HG03139 (cell line): ENCODE measurements at regions not wholly inside any gene's neighbourhood (a gene's known extent, or its start where the extent isn't known, plus 50 kb on each side); places are given as distances from the start of the nearest gene placed in this dataset.
"Not testable (repeated sequence)": the region's sequence is repeated elsewhere in the genome, so short reads cannot be mapped to it uniquely, and the experiment has no call there.

Source experiments
- ATAC-seq: cut with Tn5 transposase; IDR thresholded peaks from one replicate; pipeline ENCODE4 v1.9.1; 2021; ENCODE audit not compliant: unreplicated experiment

GRCh38 chr13:80515296-80515695, 174.4 kb upstream of the SPRY2 start:
- no peak for ATAC-seq

GRCh38 chr13:80513196-80513595, 172.3 kb upstream of the SPRY2 start:
- no peak for ATAC-seq

- no peak for ATAC-seq
Observed at GRCh38 chr13:80510686-80511085, 169.8 kb upstream of the SPRY2 start.

- no peak for ATAC-seq
Observed at GRCh38 chr13:80509264-80509663, 168.3 kb upstream of the SPRY2 start.

GRCh38 chr13:80508031-80508430, 167.1 kb upstream of the SPRY2 start:
- no peak for ATAC-seq

GRCh38 chr13:80504453-80504852, 163.5 kb upstream of the SPRY2 start:
- no peak for ATAC-seq

- ATAC-seq: no peak
Observed at GRCh38 chr13:80502359-80502758, 161.4 kb upstream of the SPRY2 start.

GRCh38 chr13:80501556-80501955, 160.6 kb upstream of the SPRY2 start:
- no peak for ATAC-seq

GRCh38 chr13:80499536-80500290, 158.8 kb upstream of the SPRY2 start:
- no peak for ATAC-seq

- no peak for ATAC-seq
Observed at GRCh38 chr13:80498433-80498832, 157.5 kb upstream of the SPRY2 start.

- no peak for ATAC-seq
Observed at GRCh38 chr13:80497978-80498377, 157.1 kb upstream of the SPRY2 start.

GRCh38 chr13:80497439-80497838, 156.5 kb upstream of the SPRY2 start:
- no peak for ATAC-seq

GRCh38 chr13:80496721-80497397, 155.9 kb upstream of the SPRY2 start:
- no peak for ATAC-seq

- ATAC-seq: not testable (repeated sequence)
Observed at GRCh38 chr13:80490491-80490943, 149.6 kb upstream of the SPRY2 start.

- no peak for ATAC-seq
Observed at GRCh38 chr13:80486402-80486801, 145.5 kb upstream of the SPRY2 start.

GRCh38 chr13:80483157-80483556, 142.2 kb upstream of the SPRY2 start:
- no peak for ATAC-seq

- no peak for ATAC-seq
Observed at GRCh38 chr13:80481588-80481987, 140.7 kb upstream of the SPRY2 start.

GRCh38 chr13:80477661-80478443, 136.9 kb upstream of the SPRY2 start:
- no peak for ATAC-seq

- no peak for ATAC-seq
Observed at GRCh38 chr13:80476953-80477352, 136.0 kb upstream of the SPRY2 start.

- ATAC-seq: no peak
Observed at GRCh38 chr13:80475718-80476117, 134.8 kb upstream of the SPRY2 start.

- ATAC-seq: no peak
Observed at GRCh38 chr13:80473695-80474094, 132.8 kb upstream of the SPRY2 start.
